ENCODE measurements at regions not wholly inside any gene's neighbourhood (a gene's known extent, or its start where the extent isn't known, plus 50 kb on each side); places are given as distances from the start of the nearest gene placed in this dataset.
"Not testable (repeated sequence)": the region's sequence is repeated elsewhere in the genome, so short reads cannot be mapped to it uniquely, and the experiment has no call there.

- Histone ChIP-seq H3K27ac (ENCODE audit: low read depth, low read length) (no peak overlapping the region), H3K27me3 (ENCODE audit: insufficient read depth, low read length) (no peaks in the 10 kb centered on the region), H3K9ac (ENCODE audit: low read depth, low read length) (no peak overlapping the region), H3K4me1 (ENCODE audit: insufficient read depth, low read length) (no peaks in the 10 kb centered on the region), H3K36me3 (ENCODE audit: insufficient read depth, low read length) (no peaks in the 10 kb centered on the region), H3K9me3 (ENCODE audit: insufficient read depth, low read depth, low read length) (peaks cover 16% of the 10 kb centered on the region), H3K4me3 (ENCODE audit: low read length) (no peak overlapping the region)
- WGBS, result 96% methylated on average over 3 of the region's 3 CpGs
These were observed 1023.6 kb upstream of the HS3ST1 start for GRCh38 chr4:12452291-12452690.

- Histone ChIP-seq H3K4me3 (ENCODE audit: low read length) (no peak overlapping the region), H3K27me3 (ENCODE audit: insufficient read depth, low read length) (no peaks in the 10 kb centered on the region), H3K9me3 (ENCODE audit: insufficient read depth, low read depth, low read length) (peaks cover 16% of the 10 kb centered on the region), H3K4me1 (ENCODE audit: insufficient read depth, low read length) (no peaks in the 10 kb centered on the region), H3K36me3 (ENCODE audit: insufficient read depth, low read length) (no peaks in the 10 kb centered on the region), H3K9ac (ENCODE audit: low read depth, low read length) (no peak overlapping the region), H3K27ac (ENCODE audit: low read depth, low read length) (no peak overlapping the region)
- WGBS, result 96% methylated on average over 3 of the region's 3 CpGs
These were observed 1018.8 kb upstream of the HS3ST1 start for GRCh38 chr4:12447451-12447850.

GRCh38 chr4:12446657-12447185, 1018.0 kb upstream of the HS3ST1 start:
- H3K27ac ChIP-seq (ENCODE audit: low read depth, low read length), result no peak overlapping the region
- no peaks in the 10 kb centered on the region for H3K4me1 ChIP-seq (ENCODE audit: insufficient read depth, low read length)
- no peak overlapping the region for H3K9ac ChIP-seq (ENCODE audit: low read depth, low read length)
- WGBS, result 95% methylated on average over 1 of the region's 2 CpGs
- no peaks in the 10 kb centered on the region for H3K27me3 ChIP-seq (ENCODE audit: insufficient read depth, low read length)
- H3K9me3 ChIP-seq (ENCODE audit: insufficient read depth, low read depth, low read length), result peaks cover 16% of the 10 kb centered on the region
- H3K4me3 ChIP-seq (ENCODE audit: low read length), result no peak overlapping the region
- no peaks in the 10 kb centered on the region for H3K36me3 ChIP-seq (ENCODE audit: insufficient read depth, low read length)

GRCh38 chr4:12446256-12446655, 1017.6 kb upstream of the HS3ST1 start:
- 89% methylated on average over 5 of the region's 5 CpGs for WGBS
- Histone ChIP-seq H3K9ac (ENCODE audit: low read depth, low read length) (no peak overlapping the region), H3K9me3 (ENCODE audit: insufficient read depth, low read depth, low read length) (peaks cover 12% of the 10 kb centered on the region), H3K27ac (ENCODE audit: low read depth, low read length) (no peak overlapping the region), H3K4me3 (ENCODE audit: low read length) (no peak overlapping the region), H3K4me1 (ENCODE audit: insufficient read depth, low read length) (no peaks in the 10 kb centered on the region), H3K36me3 (ENCODE audit: insufficient read depth, low read length) (no peaks in the 10 kb centered on the region), H3K27me3 (ENCODE audit: insufficient read depth, low read length) (no peaks in the 10 kb centered on the region)

DNA sequence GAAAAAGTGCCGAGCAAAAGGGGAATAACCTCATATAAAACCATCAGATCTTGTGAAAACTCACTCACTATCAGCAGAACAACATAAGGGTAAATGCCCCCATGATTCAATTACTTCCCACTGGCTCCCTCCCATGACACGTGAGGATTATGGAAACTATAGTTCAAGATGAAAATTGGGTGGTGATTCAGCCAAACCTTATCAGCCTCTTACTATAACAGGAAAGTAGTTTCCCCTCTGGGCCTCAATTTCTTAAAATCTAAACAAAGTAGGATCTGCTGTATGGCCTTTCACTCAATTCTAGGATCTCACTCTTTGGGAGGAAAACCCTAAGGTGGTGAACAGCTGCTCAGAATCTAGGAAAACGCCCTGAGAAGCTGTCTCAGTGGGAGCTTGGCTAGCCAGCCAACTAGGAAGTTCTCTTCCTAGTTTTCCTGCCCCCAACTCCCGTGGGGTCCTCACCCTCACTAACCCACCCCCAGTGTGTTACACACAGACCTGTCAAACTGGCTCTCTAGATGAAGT, 1017.1 kb upstream of the HS3ST1 start:
- Histone ChIP-seq H3K27ac (ENCODE audit: low read depth, low read length) (no peak overlapping the region), H3K36me3 (ENCODE audit: insufficient read depth, low read length) (no peaks in the 10 kb centered on the region), H3K27me3 (ENCODE audit: insufficient read depth, low read length) (no peaks in the 10 kb centered on the region), H3K4me1 (ENCODE audit: insufficient read depth, low read length) (no peaks in the 10 kb centered on the region), H3K4me3 (ENCODE audit: low read length) (no peak overlapping the region), H3K9ac (ENCODE audit: low read depth, low read length) (no peak overlapping the region), H3K9me3 (ENCODE audit: insufficient read depth, low read depth, low read length) (peaks cover 8% of the 10 kb centered on the region; the same call in 1 of the 2 replicates)
- WGBS, result 85% methylated on average over 3 of the region's 4 CpGs

GRCh38 chr4:12439633-12440305, 1011.1 kb upstream of the HS3ST1 start:
- WGBS, result 92% methylated on average over 5 of the region's 5 CpGs
- H3K9ac ChIP-seq (ENCODE audit: low read depth, low read length), result no peak overlapping the region

GRCh38 chr4:12431259-12431658, 1002.6 kb upstream of the HS3ST1 start:
- not testable (repeated sequence) for H3K27me3 ChIP-seq (ENCODE audit: insufficient read depth, low read length); H3K27ac ChIP-seq (ENCODE audit: low read depth, low read length); H3K4me1 ChIP-seq (ENCODE audit: insufficient read depth, low read length); H3K4me3 ChIP-seq (ENCODE audit: low read length); H3K9ac ChIP-seq (ENCODE audit: low read depth, low read length); H3K36me3 ChIP-seq (ENCODE audit: insufficient read depth, low read length); H3K9me3 ChIP-seq (ENCODE audit: insufficient read depth, low read depth, low read length)
- 96% methylated on average over 7 of the region's 7 CpGs for WGBS

More at GRCh38 chr4:12439633-12440305, 1011.1 kb upstream of the HS3ST1 start:
- H3K4me1 ChIP-seq (ENCODE audit: insufficient read depth, low read length), result no peaks in the 10 kb centered on the region
- no peaks in the 10 kb centered on the region for H3K36me3 ChIP-seq (ENCODE audit: insufficient read depth, low read length)
- H3K27me3 ChIP-seq (ENCODE audit: insufficient read depth, low read length), result no peaks in the 10 kb centered on the region
- H3K9me3 ChIP-seq (ENCODE audit: insufficient read depth, low read depth, low read length), result no peaks in the 10 kb centered on the region
- no peak overlapping the region for H3K4me3 ChIP-seq (ENCODE audit: low read length)
- no peak overlapping the region for H3K27ac ChIP-seq (ENCODE audit: low read depth, low read length)

DNA sequence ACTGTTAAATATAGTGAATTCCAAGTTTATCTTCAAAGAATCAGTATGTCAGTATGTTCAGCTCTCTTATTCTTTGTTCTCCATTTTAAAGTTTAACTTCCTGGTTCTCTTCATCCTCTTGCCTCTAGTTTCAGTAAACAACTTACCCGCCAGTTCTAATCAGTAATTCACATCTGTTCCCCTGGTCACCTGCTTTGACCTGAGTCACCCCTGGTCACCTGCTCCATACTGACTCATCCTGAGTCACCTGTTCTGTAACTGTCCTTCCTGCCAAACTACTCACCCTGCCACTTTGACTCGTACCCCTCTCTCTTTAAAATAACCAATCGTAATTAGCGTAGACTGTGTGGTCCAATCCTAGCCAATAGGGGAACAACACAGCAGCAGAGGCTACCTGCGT, 992.7 kb upstream of the HS3ST1 start:
- Histone ChIP-seq H3K9me3 (ENCODE audit: insufficient read depth, low read depth, low read length) (0 out of 2 replicates have a peak, but pooled peaks cover 3% of the 10 kb centered on the region), H3K27ac (ENCODE audit: low read depth, low read length) (no peak overlapping the region), H3K9ac (ENCODE audit: low read depth, low read length) (no peak overlapping the region), H3K4me1 (ENCODE audit: insufficient read depth, low read length) (no peaks in the 10 kb centered on the region), H3K27me3 (ENCODE audit: insufficient read depth, low read length) (no peaks in the 10 kb centered on the region), H3K4me3 (ENCODE audit: low read length) (no peak overlapping the region), H3K36me3 (ENCODE audit: insufficient read depth, low read length) (no peaks in the 10 kb centered on the region)
- 93% methylated on average over 5 of the region's 5 CpGs for WGBS

- Histone ChIP-seq H3K27ac (ENCODE audit: low read depth, low read length) (no peak overlapping the region), H3K27me3 (ENCODE audit: insufficient read depth, low read length) (no peaks in the 10 kb centered on the region), H3K9ac (ENCODE audit: low read depth, low read length) (no peak overlapping the region), H3K9me3 (ENCODE audit: insufficient read depth, low read depth, low read length) (0 out of 2 replicates have a peak, but pooled peaks cover 3% of the 10 kb centered on the region), H3K36me3 (ENCODE audit: insufficient read depth, low read length) (no peaks in the 10 kb centered on the region), H3K4me1 (ENCODE audit: insufficient read depth, low read length) (no peaks in the 10 kb centered on the region), H3K4me3 (ENCODE audit: low read length) (no peak overlapping the region)
- WGBS, result no CpG with 5 or more reads among the region's 1 CpG
These were observed 988.1 kb upstream of the HS3ST1 start for GRCh38 chr4:12416755-12417154.

- Histone ChIP-seq H3K9me3 (ENCODE audit: insufficient read depth, low read depth, low read length) (no peaks in the 10 kb centered on the region), H3K9ac (ENCODE audit: low read depth, low read length) (no peak overlapping the region), H3K27me3 (ENCODE audit: insufficient read depth, low read length) (no peaks in the 10 kb centered on the region), H3K4me3 (ENCODE audit: low read length) (no peak overlapping the region), H3K36me3 (ENCODE audit: insufficient read depth, low read length) (no peaks in the 10 kb centered on the region), H3K27ac (ENCODE audit: low read depth, low read length) (no peak overlapping the region), H3K4me1 (ENCODE audit: insufficient read depth, low read length) (no peaks in the 10 kb centered on the region)
- 94% methylated on average over 4 of the region's 4 CpGs for WGBS
These were observed 985.6 kb upstream of the HS3ST1 start for GRCh38 chr4:12414181-12414812.

- Histone ChIP-seq H3K4me1 (ENCODE audit: insufficient read depth, low read length) (no peaks in the 10 kb centered on the region), H3K27me3 (ENCODE audit: insufficient read depth, low read length) (no peaks in the 10 kb centered on the region), H3K4me3 (ENCODE audit: low read length) (no peak overlapping the region), H3K27ac (ENCODE audit: low read depth, low read length) (no peak overlapping the region), H3K9me3 (ENCODE audit: insufficient read depth, low read depth, low read length) (no peaks in the 10 kb centered on the region), H3K36me3 (ENCODE audit: insufficient read depth, low read length) (no peaks in the 10 kb centered on the region), H3K9ac (ENCODE audit: low read depth, low read length) (no peak overlapping the region)
- WGBS, result 96% methylated on average over 4 of the region's 4 CpGs
These were observed 982.4 kb upstream of the HS3ST1 start for GRCh38 chr4:12411072-12411471.
